T47D (cell line): ENCODE measurements at regions not wholly inside any gene's neighbourhood (a gene's known extent, or its start where the extent isn't known, plus 50 kb on each side); places are given as distances from the start of the nearest gene placed in this dataset.

Source experiments
- DNase-seq, 2 experiments: peaks; one replicate each; pipeline versions ENCODE4 v3.0.0 to v3.0.0-alpha.2; 2011 to 2012; ENCODE audit warnings: low read depth in 1 of 2, low spot score in 1 of 2
- JUND ChIP-seq: IDR thresholded peaks from 2 replicates; pipeline ENCODE4 v1.6.1; 2012; ENCODE audit warnings: low read depth
- in situ Hi-C: cut with HindIII; loops from 2 replicates; pipeline ENCODE4 v1.10.0; 2016; ENCODE audit warnings: low sequenced_read_pairs, low pct_unique_long_range_greater_than_20kb

- no peak for DNase-seq
- in situ Hi-C loops: no loop called here
- TF ChIP-seq JUND: no peak
Measured at GRCh38 chr1:221170171-221170570, 290.9 kb downstream of the HLX start.

GRCh38 chr1:221171768-221172167, 292.5 kb downstream of the HLX start:
- DNase-seq: no peak
- in situ Hi-C loops: no loop called here
- TF ChIP-seq JUND: no peak

GRCh38 chr1:221172841-221173240, 293.6 kb downstream of the HLX start:
- no peak for TF ChIP-seq JUND
- DNase-seq: no peak
- in situ Hi-C loops: no loop called here

GRCh38 chr1:221174330-221174993, 295.2 kb downstream of the HLX start:
- DNase-seq: peak in 1 of 2 experiments; percentile 23
- in situ Hi-C loops: no loop called here
- TF ChIP-seq JUND: no peak

- in situ Hi-C loops: no loop called here
- TF ChIP-seq JUND: no peak
- DNase-seq: no peak
Measured at GRCh38 chr1:221175249-221175648, 296.0 kb downstream of the HLX start.

- no peak for DNase-seq
- in situ Hi-C loops: no loop called here
- TF ChIP-seq JUND: no peak
Measured at GRCh38 chr1:221180704-221181368, 301.6 kb downstream of the HLX start.

GRCh38 chr1:221182791-221183533, 303.7 kb downstream of the HLX start:
- in situ Hi-C loops: no loop called here
- no peak for TF ChIP-seq JUND
- DNase-seq: no peak

- no peak for TF ChIP-seq JUND
- DNase-seq: no peak
- in situ Hi-C loops: no loop called here
Measured at GRCh38 chr1:221184131-221184794, 305.0 kb downstream of the HLX start.

- DNase-seq: no peak
- TF ChIP-seq JUND: no peak
- in situ Hi-C loops: no loop called here
Measured at GRCh38 chr1:221187174-221187573, 307.9 kb downstream of the HLX start.

- in situ Hi-C loops: no loop called here
- DNase-seq: no peak
- TF ChIP-seq JUND: no peak
Measured at GRCh38 chr1:221188458-221188857, 309.2 kb downstream of the HLX start.

GRCh38 chr1:221190249-221190648, 311.0 kb downstream of the HLX start:
- DNase-seq: no peak
- TF ChIP-seq JUND: no peak
- in situ Hi-C loops: no loop called here

- TF ChIP-seq JUND: no peak
- DNase-seq: no peak
- in situ Hi-C loops: no loop called here
Measured at GRCh38 chr1:221192055-221192454, 312.8 kb downstream of the HLX start.

- no peak for DNase-seq
- in situ Hi-C loops: no loop called here
- TF ChIP-seq JUND: no peak
Measured at GRCh38 chr1:221200464-221200863, 321.2 kb downstream of the HLX start.
